ENCODE measurements at regions not wholly inside any gene's neighbourhood (a gene's known extent, or its start where the extent isn't known, plus 50 kb on each side); places are given as distances from the start of the nearest gene placed in this dataset.
A peak's percentile ranks its signal among the peaks of the same experiment; 100 is the strongest.

GRCh38 chr20:7624886-7625285 lies 315.4 kb downstream of the HAO1 start:
- DNase-seq = no peak
- no peaks in the 10 kb centered on the region for H3K27me3 ChIP-seq (replicated peaks; ENCODE audit: insufficient read depth)
- H4K20me1 ChIP-seq (ENCODE audit: insufficient read depth) = no peaks in the 10 kb centered on the region
- H2AFZ ChIP-seq = no peak overlapping the region
- in situ Hi-C loops (cut with MboI) = no loop called here
- no peaks in the 10 kb centered on the region for H3K79me2 ChIP-seq (ENCODE audit: insufficient read depth)
- no peaks in the 10 kb centered on the region for H3K36me3 ChIP-seq (ENCODE audit: low read depth)
- peaks cover 30% of the 10 kb centered on the region for H3K4me1 ChIP-seq (ENCODE audit: insufficient read depth)
- H3K9ac ChIP-seq = no peak overlapping the region
- no peak overlapping the region for H3K4me3 ChIP-seq
- H3F3A ChIP-seq (ENCODE audit: insufficient read depth) = peaks cover 29% of the 10 kb centered on the region
- H3K27ac ChIP-seq = no peak overlapping the region
- TF ChIP-seq EZH2phosphoT487 (IDR thresholded peaks at IDR 0.05; ENCODE audit: insufficient read depth, low read depth) (no peak), EZH2 (IDR thresholded peaks at IDR 0.05; ENCODE audit: insufficient read depth, poor library complexity, severe bottlenecking) (no peak)
- H3K4me2 ChIP-seq (ENCODE audit: unreplicated experiment) = no peak overlapping the region
- WGBS, 2 experiments (ENCODE audit: low coverage in 1 of 2, low lambda C conversion rate in 2 of 2, missing lambda C conversion rate in 2 of 2) = 89 to 92% methylated on average over 5 of the region's 5 CpGs
- no peaks in the 10 kb centered on the region for H3K9me3 ChIP-seq (ENCODE audit: low read depth)
- no peaks in the 10 kb centered on the region for H3K9me2 ChIP-seq (ENCODE audit: insufficient read depth)

DNA sequence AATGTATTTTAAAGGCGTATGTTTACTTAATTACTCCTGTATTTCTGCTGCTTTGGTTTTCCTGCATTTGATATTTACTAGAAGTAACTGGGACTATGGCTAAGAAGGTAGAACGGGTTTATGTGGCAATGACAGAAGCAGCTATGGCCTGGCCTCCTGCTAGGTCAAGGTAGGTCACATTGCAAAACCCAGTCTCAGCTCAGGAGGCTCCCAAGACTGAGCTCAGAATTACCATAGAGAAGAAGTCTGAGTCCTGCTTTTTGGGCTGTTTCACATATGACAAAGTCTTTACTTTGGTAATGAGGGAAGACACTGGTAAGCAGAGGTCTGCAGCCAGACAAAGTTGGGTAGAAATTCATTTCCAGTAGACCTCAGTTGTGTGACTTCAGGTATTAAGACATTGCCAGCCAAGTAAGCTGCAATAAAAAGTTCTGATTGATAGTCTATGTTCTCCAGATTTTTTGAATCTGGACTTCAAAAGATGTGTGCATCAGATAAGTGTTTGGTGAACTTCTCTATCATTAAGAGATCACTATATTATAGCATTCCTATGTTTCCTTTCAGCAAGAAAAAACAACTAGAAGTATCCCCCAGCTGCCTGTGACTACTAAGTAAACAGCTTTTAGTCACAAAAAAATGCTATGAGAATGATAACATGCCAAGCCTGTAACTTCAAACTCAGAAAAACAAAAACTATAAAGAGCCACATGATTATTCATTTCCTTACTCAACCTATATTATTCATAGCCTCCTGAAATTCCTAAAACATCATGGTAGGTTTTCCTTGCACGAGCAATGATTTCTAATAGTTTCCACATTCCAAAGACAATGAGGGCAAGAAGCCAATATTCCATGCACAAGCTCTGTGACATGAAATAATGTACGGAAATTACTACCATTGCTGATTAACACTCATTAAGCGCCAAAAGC lies 312.3 kb downstream of the HAO1 start:
- Histone ChIP-seq H3K9ac (peak overlapping the region; percentile 10), H3F3A (ENCODE audit: insufficient read depth) (peaks cover 29% of the 10 kb centered on the region), H2AFZ (no peak overlapping the region), H3K36me3 (ENCODE audit: low read depth) (no peaks in the 10 kb centered on the region), H3K9me3 (ENCODE audit: low read depth) (no peaks in the 10 kb centered on the region), H3K27me3 (replicated peaks; ENCODE audit: insufficient read depth) (no peaks in the 10 kb centered on the region), H3K4me3 (0 out of 2 replicates have a peak overlapping the region, but pooled peaks have one; percentile 0), H4K20me1 (ENCODE audit: insufficient read depth) (no peaks in the 10 kb centered on the region), H3K4me1 (ENCODE audit: insufficient read depth) (peaks cover 33% of the 10 kb centered on the region), H3K79me2 (ENCODE audit: insufficient read depth) (no peaks in the 10 kb centered on the region), H3K9me2 (ENCODE audit: insufficient read depth) (no peaks in the 10 kb centered on the region), H3K27ac (peak overlapping the region; percentile 56), H3K4me2 (ENCODE audit: unreplicated experiment) (peak overlapping the region; percentile 35)
- in situ Hi-C loops (cut with MboI) = no loop called here
- peak; percentile 80 for DNase-seq
- WGBS, 2 experiments (ENCODE audit: low coverage in 1 of 2, low lambda C conversion rate in 2 of 2, missing lambda C conversion rate in 2 of 2) = 34 to 36% methylated on average over 5 of the region's 5 CpGs
- no peak for TF ChIP-seq EZH2phosphoT487 (IDR thresholded peaks at IDR 0.05; ENCODE audit: insufficient read depth, low read depth)
- no peak for TF ChIP-seq EZH2 (IDR thresholded peaks at IDR 0.05; ENCODE audit: insufficient read depth, poor library complexity, severe bottlenecking)

- Histone ChIP-seq H4K20me1 (ENCODE audit: insufficient read depth) (no peaks in the 10 kb centered on the region), H3K9ac (no peak overlapping the region), H3K79me2 (ENCODE audit: insufficient read depth) (no peaks in the 10 kb centered on the region), H3K4me1 (ENCODE audit: insufficient read depth) (peaks cover 33% of the 10 kb centered on the region), H3K27me3 (replicated peaks; ENCODE audit: insufficient read depth) (no peaks in the 10 kb centered on the region), H3K9me3 (ENCODE audit: low read depth) (no peaks in the 10 kb centered on the region), H3F3A (ENCODE audit: insufficient read depth) (peaks cover 29% of the 10 kb centered on the region), H3K27ac (no peak overlapping the region), H3K9me2 (ENCODE audit: insufficient read depth) (no peaks in the 10 kb centered on the region), H3K4me2 (ENCODE audit: unreplicated experiment) (no peak overlapping the region), H2AFZ (no peak overlapping the region), H3K4me3 (no peak overlapping the region), H3K36me3 (ENCODE audit: low read depth) (no peaks in the 10 kb centered on the region)
- TF ChIP-seq EZH2phosphoT487 (IDR thresholded peaks at IDR 0.05; ENCODE audit: insufficient read depth, low read depth) = no peak
- no peak for TF ChIP-seq EZH2 (IDR thresholded peaks at IDR 0.05; ENCODE audit: insufficient read depth, poor library complexity, severe bottlenecking)
- 53 to 70% methylated on average over 1 of the region's 1 CpG for WGBS, 2 experiments (ENCODE audit: low coverage in 1 of 2, low lambda C conversion rate in 2 of 2, missing lambda C conversion rate in 2 of 2)
- in situ Hi-C loops (cut with MboI) = no loop called here
- DNase-seq = peak; percentile 50
These were observed 310.4 kb downstream of the HAO1 start for GRCh38 chr20:7629880-7630279.

GRCh38 chr20:7637184-7637583 lies 303.1 kb downstream of the HAO1 start:
- Histone ChIP-seq H3K9ac (no peak overlapping the region), H2AFZ (no peak overlapping the region), H3K79me2 (ENCODE audit: insufficient read depth) (no peaks in the 10 kb centered on the region), H3K4me3 (no peak overlapping the region), H3K9me3 (ENCODE audit: low read depth) (no peaks in the 10 kb centered on the region), H4K20me1 (ENCODE audit: insufficient read depth) (no peaks in the 10 kb centered on the region), H3K4me2 (ENCODE audit: unreplicated experiment) (no peak overlapping the region), H3K36me3 (ENCODE audit: low read depth) (no peaks in the 10 kb centered on the region), H3F3A (ENCODE audit: insufficient read depth) (peaks cover 10% of the 10 kb centered on the region; the same call in 1 of the 2 replicates), H3K27ac (no peak overlapping the region), H3K9me2 (ENCODE audit: insufficient read depth) (no peaks in the 10 kb centered on the region), H3K27me3 (replicated peaks; ENCODE audit: insufficient read depth) (no peaks in the 10 kb centered on the region), H3K4me1 (ENCODE audit: insufficient read depth) (peaks cover 7% of the 10 kb centered on the region; the same call in 1 of the 2 replicates)
- peak; percentile 4 for DNase-seq
- in situ Hi-C loops (cut with MboI) = no loop called here
- TF ChIP-seq EZH2 (IDR thresholded peaks at IDR 0.05; ENCODE audit: insufficient read depth, poor library complexity, severe bottlenecking) (no peak), EZH2phosphoT487 (IDR thresholded peaks at IDR 0.05; ENCODE audit: insufficient read depth, low read depth) (no peak)

Measured in GM23248 (cell line).